T-helper 1 cell (primary cell): ENCODE measurements at regions not wholly inside any gene's neighbourhood (a gene's known extent, or its start where the extent isn't known, plus 50 kb on each side); places are given as distances from the start of the nearest gene placed in this dataset.
"Not testable (repeated sequence)": the region's sequence is repeated elsewhere in the genome, so short reads cannot be mapped to it uniquely, and the experiment has no call there.

Source experiments
- DNase-seq, 5 donors: peaks; one replicate each; pipeline ENCODE4 v3.0.0-alpha.2; 2012 to 2020

- DNase-seq = no peak
Measured at GRCh38 chr6:71730284-71730683, 156.1 kb upstream of the RIMS1 start.

- DNase-seq = no peak
Measured at GRCh38 chr6:71733970-71734899, 152.1 kb upstream of the RIMS1 start.

- no peak for DNase-seq
Measured at GRCh38 chr6:71737953-71738352, 148.4 kb upstream of the RIMS1 start.

GRCh38 chr6:71745525-71745924 is 140.8 kb upstream of the RIMS1 start:
- DNase-seq = no peak

- DNase-seq = no peak
Measured at GRCh38 chr6:71766146-71766760, 120.1 kb upstream of the RIMS1 start.

- DNase-seq = no peak
Measured at GRCh38 chr6:71766796-71767195, 119.6 kb upstream of the RIMS1 start.

GRCh38 chr6:71768356-71768755 is 118.0 kb upstream of the RIMS1 start:
- DNase-seq = no peak

- no peak for DNase-seq
Measured at GRCh38 chr6:71808865-71809264, 77.5 kb upstream of the RIMS1 start.

GRCh38 chr6:71810880-71811279 is 75.5 kb upstream of the RIMS1 start:
- DNase-seq = no peak

- DNase-seq = no peak
Measured at GRCh38 chr6:71822625-71823024, 63.7 kb upstream of the RIMS1 start.

GRCh38 chr6:71832110-71832764 is 54.1 kb upstream of the RIMS1 start:
- not testable (repeated sequence) for DNase-seq
